Hindlimb muscle (tissue), 1 donor: ENCODE measurements at regions not wholly inside any gene's neighbourhood (a gene's known extent, or its start where the extent isn't known, plus 50 kb on each side); places are given as distances from the start of the nearest gene placed in this dataset.
"Not testable (repeated sequence)": the region's sequence is repeated elsewhere in the genome, so short reads cannot be mapped to it uniquely, and the experiment has no call there.

Source experiments
- DNase-seq: peaks from one replicate; pipeline ENCODE4 v3.0.0-alpha.2; 2013

GRCh38 chr13:18993884-18994660 lies 187.6 kb downstream of the TUBA3C start:
- no peak for DNase-seq

- no peak for DNase-seq
These were observed 188.8 kb downstream of the TUBA3C start for GRCh38 chr13:18992791-18993190.

DNA sequence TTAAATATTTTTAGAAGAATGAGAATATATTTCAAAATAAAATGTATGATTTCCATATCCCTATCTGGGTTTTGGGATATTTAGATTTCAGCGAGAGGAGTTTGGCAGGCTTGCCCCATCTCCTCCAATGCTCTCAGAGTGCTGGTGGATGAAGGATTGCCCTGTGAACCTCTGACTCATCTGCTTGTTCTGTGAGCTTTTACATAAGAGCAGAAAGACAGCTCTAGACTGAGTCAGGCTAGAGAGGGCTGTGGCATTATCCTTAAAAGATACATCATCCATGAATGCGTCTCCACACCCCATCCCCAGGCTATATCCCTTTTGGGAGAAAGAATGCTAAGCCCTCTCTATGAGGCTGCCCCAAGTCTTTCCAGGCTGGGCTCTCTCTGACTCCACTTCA lies 190.6 kb downstream of the TUBA3C start:
- no peak for DNase-seq

- DNase-seq, result no peak
These were observed 203.2 kb downstream of the TUBA3C start for GRCh38 chr13:18978447-18978846.

GRCh38 chr13:18977857-18978256 lies 203.8 kb downstream of the TUBA3C start:
- no peak for DNase-seq

DNA sequence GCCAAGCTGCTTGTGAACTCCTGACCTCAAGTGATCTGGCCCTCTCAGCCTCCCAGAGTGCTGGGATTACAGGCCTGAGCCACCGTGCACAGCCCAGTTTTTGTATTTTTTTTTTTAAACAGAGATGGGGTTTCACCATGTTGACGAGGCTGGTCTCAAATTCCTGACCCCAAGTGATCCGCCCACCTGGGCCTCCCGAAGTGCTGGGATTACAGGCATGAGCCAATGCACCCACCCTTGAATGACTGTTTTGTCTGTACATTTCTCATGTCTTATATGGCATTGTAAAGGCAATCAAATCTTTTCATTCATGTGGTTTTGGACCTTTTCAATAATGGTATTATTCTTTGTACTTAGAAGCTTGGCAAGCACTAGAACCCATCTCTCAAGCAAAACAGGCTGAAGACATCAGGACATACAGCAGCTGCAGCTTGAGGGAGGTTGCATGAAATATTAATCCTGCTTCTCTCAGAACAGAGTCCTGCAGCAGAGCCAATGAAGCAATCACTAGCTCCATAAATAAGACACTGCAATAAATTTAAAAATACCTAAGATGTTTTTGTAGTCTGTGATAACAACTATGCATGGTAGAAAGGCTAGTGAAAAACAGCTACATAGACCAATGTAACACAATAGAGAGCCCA lies 209.9 kb downstream of the TUBA3C start:
- DNase-seq, result no peak

DNA sequence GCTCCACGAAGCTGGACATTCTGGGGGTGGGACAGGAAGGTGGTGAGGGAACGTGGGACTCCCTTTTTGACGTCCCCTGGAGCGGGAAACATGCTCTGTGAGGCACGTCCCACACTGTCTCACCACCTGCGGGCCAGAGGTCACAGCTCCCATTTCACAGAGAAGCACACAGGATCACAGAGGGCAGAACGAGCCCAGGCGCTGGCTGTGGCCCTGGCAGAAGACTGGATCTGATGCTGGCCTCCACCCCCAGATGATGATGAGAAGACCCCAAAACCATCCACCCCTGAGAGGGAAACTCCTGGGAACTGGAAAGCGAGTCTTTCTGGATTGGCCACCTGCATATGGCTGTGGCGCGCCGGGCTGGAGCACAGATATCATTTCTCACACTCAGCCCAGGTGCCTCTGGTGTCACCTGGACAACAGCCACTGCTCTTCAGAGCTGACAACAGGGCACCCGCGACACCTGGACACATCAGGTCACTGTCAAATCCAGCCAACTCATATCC lies 216.2 kb downstream of the TUBA3C start:
- DNase-seq, result no peak

DNA sequence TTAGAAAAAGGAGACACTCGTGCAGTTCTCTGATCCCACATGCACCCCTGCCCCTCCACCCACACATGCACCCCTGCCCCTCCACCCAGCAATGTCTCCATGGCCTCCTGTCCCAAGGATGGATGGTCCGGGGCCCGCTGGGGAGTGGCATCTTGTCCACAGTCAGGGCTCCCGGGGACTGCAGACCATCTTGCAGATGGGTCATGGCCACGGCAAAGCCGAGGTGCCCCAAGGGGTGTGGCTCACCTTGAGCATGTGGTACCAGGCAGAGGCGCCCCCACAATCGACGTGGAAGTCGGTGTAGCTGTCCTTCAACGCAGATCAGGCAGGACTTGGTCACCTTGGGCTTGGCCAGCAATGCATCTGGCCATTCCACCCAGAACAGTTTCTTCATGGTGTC lies 216.7 kb downstream of the TUBA3C start:
- DNase-seq, result no peak

GRCh38 chr13:18963684-18964083 lies 217.9 kb downstream of the TUBA3C start:
- not testable (repeated sequence) for DNase-seq

GRCh38 chr13:18962168-18962734 lies 219.4 kb downstream of the TUBA3C start:
- DNase-seq, result no peak

GRCh38 chr13:18961383-18962117 lies 220.1 kb downstream of the TUBA3C start:
- DNase-seq, result no peak

DNA sequence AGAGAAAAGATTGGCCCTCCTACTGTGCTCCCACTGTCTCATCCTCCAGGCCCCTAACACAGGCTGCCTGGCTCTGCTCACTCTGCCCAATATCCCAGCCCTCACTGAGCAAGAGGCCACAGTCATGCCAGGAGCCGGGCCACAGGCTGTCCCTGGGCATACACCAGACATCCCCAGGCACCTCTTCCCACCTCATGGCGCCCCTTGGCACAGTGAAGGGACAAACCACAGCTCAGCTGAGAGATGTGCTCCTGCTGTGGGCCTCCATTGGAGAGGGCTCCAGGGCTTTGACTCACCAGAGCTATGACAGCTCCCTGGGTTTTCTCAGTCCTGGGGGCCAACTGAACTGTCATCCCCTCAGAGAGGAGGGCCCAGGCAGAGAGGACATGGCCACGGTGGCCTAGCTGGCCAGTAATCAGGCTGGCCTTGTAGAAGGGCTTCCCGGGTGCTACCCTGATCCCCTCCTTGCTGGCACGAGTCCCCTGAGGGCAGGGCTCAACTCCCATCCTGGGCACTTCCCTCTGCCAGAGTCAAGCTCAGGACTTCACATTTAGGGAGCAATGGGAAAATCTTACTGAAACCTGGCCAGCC lies 220.9 kb downstream of the TUBA3C start:
- no peak for DNase-seq

- no peak for DNase-seq
These were observed 221.6 kb downstream of the TUBA3C start for GRCh38 chr13:18959996-18960395.

GRCh38 chr13:18959229-18959628 lies 222.4 kb downstream of the TUBA3C start:
- DNase-seq, result no peak

- no peak for DNase-seq
These were observed 225.0 kb downstream of the TUBA3C start for GRCh38 chr13:18956473-18957078.

DNA sequence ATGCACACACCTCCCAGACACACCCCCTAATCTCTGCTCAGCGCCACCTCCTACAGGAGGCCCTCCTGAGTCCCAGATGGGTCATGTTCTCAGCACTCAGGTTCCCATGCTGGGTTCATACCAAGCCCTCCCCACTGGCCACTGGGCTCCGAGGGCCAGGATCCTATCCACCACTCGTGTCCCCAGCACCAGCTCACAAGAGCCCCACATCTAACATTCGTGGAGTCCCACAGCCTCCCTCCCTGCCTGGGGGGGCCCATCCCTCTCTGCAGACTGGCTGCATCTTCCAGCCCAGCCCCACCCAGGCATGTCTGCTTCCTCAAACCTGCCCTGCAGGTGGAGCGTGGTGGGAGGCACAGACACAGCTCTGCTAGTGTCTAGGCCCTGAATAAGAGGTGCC lies 227.4 kb downstream of the TUBA3C start:
- no peak for DNase-seq

DNA sequence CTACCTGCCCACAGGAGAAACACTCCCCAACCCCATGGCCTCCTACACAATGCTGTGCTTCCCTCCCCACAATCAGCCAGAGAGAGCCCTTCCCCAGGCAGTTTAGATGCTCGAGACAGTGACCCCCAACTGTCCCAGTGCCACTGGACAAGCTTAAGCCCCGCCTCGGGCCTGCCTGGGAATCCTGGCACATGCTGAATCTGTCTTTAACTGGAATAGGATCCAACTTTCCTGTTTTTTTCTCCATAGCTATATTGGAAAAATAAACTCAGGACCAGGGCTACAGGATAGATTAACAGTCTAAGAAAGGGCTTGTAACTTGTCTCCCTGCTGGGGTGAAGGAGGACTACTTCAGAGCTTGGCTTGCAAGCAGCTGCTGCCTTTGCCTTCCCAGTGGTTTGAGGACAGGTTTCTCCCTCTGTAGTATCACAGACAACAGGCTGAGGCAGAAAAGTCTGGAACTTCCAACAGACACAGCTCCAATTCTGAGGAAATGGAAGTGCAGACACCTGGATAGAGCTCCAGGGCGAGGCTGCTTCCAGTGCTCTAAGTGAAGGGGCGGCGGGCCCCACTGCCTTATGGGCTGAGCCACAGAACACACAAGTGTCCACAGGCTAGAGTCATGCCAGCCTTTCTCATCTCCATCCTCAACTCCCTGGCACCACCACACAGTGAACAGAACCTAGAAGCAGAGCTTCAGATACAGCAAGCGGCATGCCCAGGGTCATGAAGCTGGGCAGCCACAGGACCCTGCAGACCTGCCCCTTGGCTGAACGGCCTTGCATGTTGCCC lies 228.3 kb downstream of the TUBA3C start:
- DNase-seq, result no peak

DNA sequence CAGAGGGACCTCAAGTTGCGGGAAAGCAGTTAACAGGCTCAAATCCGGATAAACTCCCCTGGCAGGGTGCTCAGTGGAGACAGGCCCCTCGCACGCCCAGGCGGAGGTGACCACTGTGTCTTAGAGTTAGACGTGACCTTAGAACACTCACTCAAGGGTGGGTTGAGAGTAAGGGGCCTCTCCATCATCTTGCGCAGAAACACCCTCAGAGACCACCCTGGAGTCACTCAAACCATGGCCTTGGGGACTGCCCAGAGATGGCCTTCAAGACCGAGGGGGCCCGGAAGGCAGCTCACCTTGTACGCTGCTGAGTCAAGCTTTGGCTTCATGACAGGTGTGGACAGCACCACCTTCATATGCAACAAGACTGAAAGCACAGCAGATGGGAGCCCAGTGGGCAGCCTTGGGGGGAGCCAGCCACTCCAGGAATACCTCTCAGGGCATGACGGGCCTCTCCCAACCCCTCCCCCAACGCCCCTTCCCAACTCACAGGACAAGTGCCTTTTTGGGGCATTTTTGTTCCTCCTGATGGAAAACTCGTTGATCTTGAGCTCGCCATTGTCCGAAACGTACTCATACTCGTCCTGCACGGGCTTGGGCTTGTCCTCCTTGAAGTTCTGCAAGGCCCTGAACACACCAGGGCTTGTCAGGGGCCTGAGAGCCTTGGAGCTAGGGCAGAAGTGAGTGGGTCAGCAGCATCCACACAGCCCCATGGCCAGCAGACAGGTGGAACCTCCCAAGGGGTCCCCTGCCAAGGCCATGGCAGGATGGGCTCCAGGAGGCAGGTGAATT lies 229.2 kb downstream of the TUBA3C start:
- DNase-seq, result no peak

GRCh38 chr13:18951412-18951811 lies 230.2 kb downstream of the TUBA3C start:
- DNase-seq, result no peak

GRCh38 chr13:18949970-18950369 lies 231.7 kb downstream of the TUBA3C start:
- no peak for DNase-seq

DNA sequence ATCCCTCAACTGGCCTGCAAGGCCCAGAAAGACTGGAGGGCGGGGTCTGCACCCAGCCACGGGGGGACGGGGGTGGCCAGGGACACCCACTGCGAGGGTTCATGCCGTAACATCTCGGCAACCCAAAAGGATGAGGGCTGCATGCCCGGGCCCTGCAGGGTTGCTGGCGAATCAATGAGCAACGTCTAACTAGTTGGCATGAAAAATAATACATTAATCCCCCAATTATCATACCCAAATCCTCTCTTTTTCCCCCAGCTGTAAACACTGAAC lies 232.2 kb downstream of the TUBA3C start:
- DNase-seq, result no peak
